Smooth muscle cell (in vitro differentiated cells): ENCODE measurements at regions not wholly inside any gene's neighbourhood (a gene's known extent, or its start where the extent isn't known, plus 50 kb on each side); places are given as distances from the start of the nearest gene placed in this dataset.

Experiments used
- DNase-seq: peaks from one replicate; lab custom pipeline; 2025; ENCODE audit not compliant: unreplicated experiment; lab: John Stamatoyannopoulos, UW
- H2AFZ ChIP-seq: fragments of 200-600 bp; sonication (generic); 2 replicates; pipeline ENCODE4 v1.6.0; 2016; ENCODE audit warnings: antibody characterized with exemption, low read depth, mild to moderate bottlenecking
- H3F3A ChIP-seq: fragments of 200-600 bp; sonication (generic); 2 replicates; pipeline ENCODE4 v1.6.0; 2017; ENCODE audit warnings: antibody characterized with exemption, low read depth
- H3K27ac ChIP-seq: fragments of 200-600 bp; sonication (generic); 2 replicates; pipeline ENCODE4 v1.5.1; 2016; ENCODE audit warnings: low read depth, mild to moderate bottlenecking
- H3K27me3 ChIP-seq: fragments of 200-600 bp; sonication (generic); 2 replicates; pipeline ENCODE4 v1.6.1; 2016; ENCODE audit warnings: low read depth, mild to moderate bottlenecking
- H3K36me3 ChIP-seq: fragments of 200-600 bp; sonication (generic); 2 replicates; pipeline ENCODE4 v1.5.1; 2016; ENCODE audit warnings: low read depth
- H3K4me1 ChIP-seq: fragments of 200-600 bp; sonication (generic); 2 replicates; pipeline ENCODE4 v1.5.1; 2016; ENCODE audit warnings: low read depth
- H3K4me2 ChIP-seq: fragments of 200-600 bp; sonication (generic); 2 replicates; pipeline ENCODE4 v1.6.0; 2016; ENCODE audit warnings: mild to moderate bottlenecking
- H3K4me3 ChIP-seq: fragments of 200-600 bp; sonication (generic); 2 replicates; pipeline ENCODE4 v1.5.1; 2016; ENCODE audit warnings: mild to moderate bottlenecking
- H3K79me2 ChIP-seq: fragments of 200-600 bp; sonication (generic); 2 replicates; pipeline ENCODE4 v1.6.0; 2016; ENCODE audit warnings: low read depth, mild to moderate bottlenecking
- H3K9ac ChIP-seq: fragments of 200-600 bp; sonication (generic); 2 replicates; pipeline ENCODE4 v1.6.0; 2016; ENCODE audit warnings: low read depth
- H3K9me3 ChIP-seq: fragments of 200-600 bp; sonication (generic); replicated peaks from 2 replicates; pipeline ENCODE4 v1.5.1; 2016; ENCODE audit warnings: low read depth
- H4K20me1 ChIP-seq: fragments of 200-600 bp; sonication (generic); 2 replicates; pipeline ENCODE4 v1.6.0; 2016; ENCODE audit warnings: low read depth
- WGBS: methylation state at CpG from one replicate; pipeline ENCODE4 v1.1.7; 2016; ENCODE audit warnings: low lambda C conversion rate; 5-methylcytosine and 5-hydroxymethylcytosine counted together
- TF ChIP-seq, protein P1 (sequence below): fragments of 200-600 bp; sonication (generic); IDR thresholded peaks from 2 replicates; pipeline ENCODE4 v1.5.1; 2017; ENCODE audit warnings: borderline replicate concordance, mild to moderate bottlenecking, antibody characterized with exemption; ENCODE audit not compliant: insufficient read depth, poor library complexity, severe bottlenecking

DNA sequence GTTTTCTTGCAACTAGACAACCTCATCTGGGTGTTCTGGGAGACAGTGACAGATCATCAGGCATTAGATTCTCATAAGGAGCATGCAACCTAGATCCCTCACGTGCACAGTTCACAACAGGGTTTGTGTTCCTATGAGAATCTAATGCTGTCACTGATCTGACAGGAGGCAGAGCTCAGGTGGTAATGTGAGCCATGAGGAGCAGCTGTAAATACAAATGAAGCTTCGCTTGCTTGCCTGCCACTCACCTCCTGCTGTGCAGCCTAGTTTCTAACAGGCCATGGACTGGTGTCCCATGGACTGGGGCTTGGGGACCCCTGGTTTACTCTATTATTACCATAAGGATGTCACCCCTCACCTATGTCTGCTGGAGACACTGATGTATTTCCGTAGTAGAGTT is 166.8 kb downstream of the PSAT1 start:
- no peaks in the 10 kb centered on the region for H3K4me1 ChIP-seq
- no peak for DNase-seq
- TF ChIP-seq, protein P1, sequence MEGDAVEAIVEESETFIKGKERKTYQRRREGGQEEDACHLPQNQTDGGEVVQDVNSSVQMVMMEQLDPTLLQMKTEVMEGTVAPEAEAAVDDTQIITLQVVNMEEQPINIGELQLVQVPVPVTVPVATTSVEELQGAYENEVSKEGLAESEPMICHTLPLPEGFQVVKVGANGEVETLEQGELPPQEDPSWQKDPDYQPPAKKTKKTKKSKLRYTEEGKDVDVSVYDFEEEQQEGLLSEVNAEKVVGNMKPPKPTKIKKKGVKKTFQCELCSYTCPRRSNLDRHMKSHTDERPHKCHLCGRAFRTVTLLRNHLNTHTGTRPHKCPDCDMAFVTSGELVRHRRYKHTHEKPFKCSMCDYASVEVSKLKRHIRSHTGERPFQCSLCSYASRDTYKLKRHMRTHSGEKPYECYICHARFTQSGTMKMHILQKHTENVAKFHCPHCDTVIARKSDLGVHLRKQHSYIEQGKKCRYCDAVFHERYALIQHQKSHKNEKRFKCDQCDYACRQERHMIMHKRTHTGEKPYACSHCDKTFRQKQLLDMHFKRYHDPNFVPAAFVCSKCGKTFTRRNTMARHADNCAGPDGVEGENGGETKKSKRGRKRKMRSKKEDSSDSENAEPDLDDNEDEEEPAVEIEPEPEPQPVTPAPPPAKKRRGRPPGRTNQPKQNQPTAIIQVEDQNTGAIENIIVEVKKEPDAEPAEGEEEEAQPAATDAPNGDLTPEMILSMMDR: no peak
- no peaks in the 10 kb centered on the region for H4K20me1 ChIP-seq
- no peak overlapping the region for H3K4me3 ChIP-seq
- no peak overlapping the region for H3K4me2 ChIP-seq
- 93% methylated on average over 3 of the region's 3 CpGs for WGBS
- H3K27me3 ChIP-seq: no peaks in the 10 kb centered on the region
- H3F3A ChIP-seq: no peaks in the 10 kb centered on the region
- H3K27ac ChIP-seq: no peak overlapping the region
- no peaks in the 10 kb centered on the region for H3K9me3 ChIP-seq
- H3K36me3 ChIP-seq: no peaks in the 10 kb centered on the region
- H3K79me2 ChIP-seq: no peaks in the 10 kb centered on the region
- H3K9ac ChIP-seq: no peak overlapping the region
- no peak overlapping the region for H2AFZ ChIP-seq

DNA sequence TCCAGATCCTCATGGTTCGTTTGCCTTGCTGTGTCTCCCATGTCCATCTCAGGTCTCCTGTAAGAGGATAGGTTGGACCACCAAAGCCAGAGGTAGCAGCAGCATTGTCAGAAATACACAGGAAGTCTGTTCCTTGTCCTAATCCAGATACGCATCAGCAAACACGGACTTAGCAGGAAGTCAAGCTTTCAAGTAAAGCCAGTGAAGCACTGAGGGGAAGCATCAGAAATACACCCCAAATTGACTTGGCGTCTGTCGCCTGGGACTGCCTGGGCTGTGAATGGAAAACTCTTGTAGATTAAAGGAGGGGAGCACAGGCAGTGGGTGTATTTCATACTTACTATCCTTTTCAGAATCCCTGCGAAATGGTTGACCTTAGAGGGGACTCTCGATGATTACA is 171.3 kb downstream of the PSAT1 start:
- Histone ChIP-seq H2AFZ (no peak overlapping the region), H3K9me3 (peaks cover 3% of the 10 kb centered on the region), H3K36me3 (no peaks in the 10 kb centered on the region), H3F3A (no peaks in the 10 kb centered on the region), H3K4me2 (no peak overlapping the region), H3K4me3 (no peak overlapping the region), H4K20me1 (no peaks in the 10 kb centered on the region), H3K27ac (no peak overlapping the region), H3K9ac (no peak overlapping the region), H3K27me3 (no peaks in the 10 kb centered on the region), H3K79me2 (no peaks in the 10 kb centered on the region), H3K4me1 (no peaks in the 10 kb centered on the region)
- DNase-seq: no peak
- TF ChIP-seq, protein P1: no peak
- WGBS: 79% methylated on average over 7 of the region's 7 CpGs

DNA sequence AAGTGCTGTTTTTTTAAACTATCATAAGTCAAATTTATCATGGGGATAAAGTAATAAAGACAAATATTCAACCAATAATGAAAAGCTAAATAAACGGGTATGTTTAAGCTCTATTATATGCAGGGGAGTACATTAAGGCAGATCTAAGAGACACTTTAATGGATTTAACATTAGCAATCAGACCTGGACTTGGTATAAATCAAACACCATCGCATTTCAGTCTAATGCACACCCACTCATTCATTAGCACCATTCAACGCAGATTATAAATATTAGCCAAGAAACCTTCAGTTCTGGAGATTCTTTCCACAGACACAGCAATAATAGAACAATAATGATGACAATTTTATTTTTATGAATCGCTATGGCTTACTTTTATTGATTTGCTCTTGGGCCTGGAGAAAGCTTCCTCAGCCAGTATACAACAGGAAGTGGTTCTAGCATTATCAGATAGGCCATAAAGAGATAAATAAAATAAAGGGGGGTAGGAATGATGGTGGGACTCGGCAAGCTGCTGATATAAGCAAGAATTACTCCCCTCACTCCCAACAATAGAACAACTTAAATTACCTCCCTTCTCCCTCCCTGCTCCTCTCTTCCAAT is 172.2 kb downstream of the PSAT1 start:
- TF ChIP-seq, protein P1: no peak
- Histone ChIP-seq H3K27ac (no peak overlapping the region), H2AFZ (no peak overlapping the region), H3K36me3 (no peaks in the 10 kb centered on the region), H4K20me1 (no peaks in the 10 kb centered on the region), H3K79me2 (no peaks in the 10 kb centered on the region), H3K9me3 (peaks cover 3% of the 10 kb centered on the region), H3K4me3 (no peak overlapping the region), H3K9ac (no peak overlapping the region), H3K4me1 (no peaks in the 10 kb centered on the region), H3F3A (no peaks in the 10 kb centered on the region), H3K4me2 (no peak overlapping the region), H3K27me3 (no peaks in the 10 kb centered on the region)
- whole genome bisulfite sequencing: 89% methylated on average over 5 of the region's 5 CpGs
- no peak for DNase-seq

DNA sequence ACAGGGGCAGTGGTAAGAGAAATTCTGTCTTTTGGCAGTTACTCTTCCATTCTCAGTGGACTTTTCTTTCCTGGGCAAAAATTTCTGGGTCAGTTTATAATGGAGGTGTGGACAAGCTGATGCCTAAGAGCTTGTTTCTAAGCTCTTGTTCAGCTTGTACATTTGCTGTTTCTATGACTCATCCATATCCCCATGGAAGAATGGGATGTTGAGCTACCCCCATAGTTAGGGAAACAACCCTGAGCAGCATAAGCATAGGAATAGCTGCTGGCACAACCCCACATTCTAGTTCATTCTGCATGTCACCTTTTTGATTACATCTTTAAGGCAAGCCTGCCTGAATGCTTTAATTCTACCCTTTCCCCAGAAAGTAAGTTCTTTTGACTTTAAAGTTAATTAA is 173.3 kb downstream of the PSAT1 start:
- no peaks in the 10 kb centered on the region for H3K4me1 ChIP-seq
- H3K36me3 ChIP-seq: no peaks in the 10 kb centered on the region
- no peaks in the 10 kb centered on the region for H4K20me1 ChIP-seq
- H3K27ac ChIP-seq: no peak overlapping the region
- H3K4me3 ChIP-seq: no peak overlapping the region
- H3K27me3 ChIP-seq: no peaks in the 10 kb centered on the region
- TF ChIP-seq, protein P1: no peak
- peaks cover 3% of the 10 kb centered on the region for H3K9me3 ChIP-seq
- no peaks in the 10 kb centered on the region for H3K79me2 ChIP-seq
- no peak for DNase-seq
- no peak overlapping the region for H3K9ac ChIP-seq
- no peaks in the 10 kb centered on the region for H3F3A ChIP-seq
- H3K4me2 ChIP-seq: no peak overlapping the region
- H2AFZ ChIP-seq: no peak overlapping the region
